D721Med (cell line): ENCODE measurements at regions not wholly inside any gene's neighbourhood (a gene's known extent, or its start where the extent isn't known, plus 50 kb on each side); places are given as distances from the start of the nearest gene placed in this dataset.
"Not testable (repeated sequence)": the region's sequence is repeated elsewhere in the genome, so short reads cannot be mapped to it uniquely, and the experiment has no call there.

Experiments
- DNase-seq: peaks from one replicate; pipeline ENCODE4 v3.0.0; 2011; ENCODE audit warnings: low spot score; ENCODE audit not compliant: insufficient read length
- FAIRE-seq: peaks from 2 replicates; lab custom pipeline; 2011; peaks lifted over from hg19 to GRCh38; lab: Jason Lieb, UNC
- TF ChIP-seq, protein P1 (sequence below): IDR thresholded peaks from 2 replicates; pipeline ENCODE4 v1.5.1; 2012; ENCODE audit warnings: mild to moderate bottlenecking, control low read depth; ENCODE audit not compliant: insufficient read depth; ENCODE audit errors: missing control alignments

- FAIRE-seq = no peak
- TF ChIP-seq, protein P1, sequence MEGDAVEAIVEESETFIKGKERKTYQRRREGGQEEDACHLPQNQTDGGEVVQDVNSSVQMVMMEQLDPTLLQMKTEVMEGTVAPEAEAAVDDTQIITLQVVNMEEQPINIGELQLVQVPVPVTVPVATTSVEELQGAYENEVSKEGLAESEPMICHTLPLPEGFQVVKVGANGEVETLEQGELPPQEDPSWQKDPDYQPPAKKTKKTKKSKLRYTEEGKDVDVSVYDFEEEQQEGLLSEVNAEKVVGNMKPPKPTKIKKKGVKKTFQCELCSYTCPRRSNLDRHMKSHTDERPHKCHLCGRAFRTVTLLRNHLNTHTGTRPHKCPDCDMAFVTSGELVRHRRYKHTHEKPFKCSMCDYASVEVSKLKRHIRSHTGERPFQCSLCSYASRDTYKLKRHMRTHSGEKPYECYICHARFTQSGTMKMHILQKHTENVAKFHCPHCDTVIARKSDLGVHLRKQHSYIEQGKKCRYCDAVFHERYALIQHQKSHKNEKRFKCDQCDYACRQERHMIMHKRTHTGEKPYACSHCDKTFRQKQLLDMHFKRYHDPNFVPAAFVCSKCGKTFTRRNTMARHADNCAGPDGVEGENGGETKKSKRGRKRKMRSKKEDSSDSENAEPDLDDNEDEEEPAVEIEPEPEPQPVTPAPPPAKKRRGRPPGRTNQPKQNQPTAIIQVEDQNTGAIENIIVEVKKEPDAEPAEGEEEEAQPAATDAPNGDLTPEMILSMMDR = no peak
- DNase-seq = no peak
Measured at GRCh38 chr16:80103463-80103862, 437.3 kb upstream of the DYNLRB2 start.

GRCh38 chr16:80100846-80101451, 439.8 kb upstream of the DYNLRB2 start:
- TF ChIP-seq, protein P1 = no peak
- FAIRE-seq = no peak
- no peak for DNase-seq

GRCh38 chr16:80100186-80100585, 440.6 kb upstream of the DYNLRB2 start:
- TF ChIP-seq, protein P1 = no peak
- FAIRE-seq (no peak), DNase-seq (no peak)

DNA sequence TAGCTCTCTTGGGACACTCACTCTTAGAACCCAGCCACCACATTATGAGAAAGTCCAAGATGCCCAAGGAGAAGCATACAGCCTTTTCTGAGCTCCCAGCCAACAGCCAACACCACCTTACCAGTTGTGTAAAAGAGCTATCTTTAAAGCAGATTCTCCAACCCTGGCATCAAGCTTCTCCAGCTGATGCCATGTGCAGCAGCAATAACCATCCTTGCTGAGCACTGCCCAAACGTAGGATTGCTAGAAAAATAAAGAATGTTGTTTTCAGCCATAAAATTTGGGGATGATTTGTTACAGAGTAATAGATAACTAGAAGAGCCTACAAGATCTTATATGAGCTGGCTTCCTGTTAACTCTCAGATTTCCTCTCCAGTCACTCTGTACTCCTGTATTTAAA, 443.7 kb upstream of the DYNLRB2 start:
- DNase-seq = no peak
- FAIRE-seq = no peak
- TF ChIP-seq, protein P1 = no peak

GRCh38 chr16:80092681-80093080, 448.1 kb upstream of the DYNLRB2 start:
- DNase-seq = no peak
- TF ChIP-seq, protein P1 = no peak
- FAIRE-seq = no peak

DNA sequence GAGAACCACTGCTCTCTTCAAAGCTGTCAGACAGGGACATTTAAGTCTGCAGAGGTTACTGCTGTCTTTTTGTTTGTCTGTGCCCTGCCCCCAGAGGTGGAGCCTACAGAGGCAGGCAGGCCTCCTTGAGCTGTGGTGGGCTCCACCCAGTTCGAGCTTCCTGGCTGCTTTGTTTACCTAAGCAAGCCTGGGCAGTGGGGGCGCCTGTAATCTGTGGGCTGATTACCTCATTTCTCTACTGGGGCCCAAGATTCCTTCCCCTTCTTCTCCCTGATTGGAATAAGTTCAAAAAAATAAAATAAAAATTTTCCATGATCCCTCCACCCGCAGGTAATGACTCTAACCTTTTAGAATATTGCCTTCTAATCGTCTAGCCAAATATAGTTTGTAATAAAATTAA, 449.3 kb upstream of the DYNLRB2 start:
- DNase-seq, FAIRE-seq: not testable (repeated sequence)

DNA sequence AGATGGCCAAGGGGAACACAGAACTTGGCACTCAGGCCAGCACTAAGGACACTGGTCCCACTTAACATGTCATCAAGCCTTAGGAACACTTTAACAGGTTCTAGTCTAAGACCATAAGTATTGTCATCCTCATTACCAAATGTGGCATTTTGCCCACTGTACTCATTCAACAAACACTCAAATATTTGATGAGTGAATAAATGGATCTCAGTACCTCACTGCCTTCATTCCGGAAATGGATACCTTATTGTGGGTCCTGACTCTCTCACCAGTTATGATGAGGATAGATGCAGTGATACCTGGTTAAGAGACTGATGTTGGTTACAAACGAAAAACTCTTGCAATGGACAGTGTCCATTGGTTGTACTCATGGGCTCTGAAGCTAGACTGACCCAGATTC, 455.2 kb upstream of the DYNLRB2 start:
- TF ChIP-seq, protein P1 = no peak
- DNase-seq (no peak), FAIRE-seq (no peak)

DNA sequence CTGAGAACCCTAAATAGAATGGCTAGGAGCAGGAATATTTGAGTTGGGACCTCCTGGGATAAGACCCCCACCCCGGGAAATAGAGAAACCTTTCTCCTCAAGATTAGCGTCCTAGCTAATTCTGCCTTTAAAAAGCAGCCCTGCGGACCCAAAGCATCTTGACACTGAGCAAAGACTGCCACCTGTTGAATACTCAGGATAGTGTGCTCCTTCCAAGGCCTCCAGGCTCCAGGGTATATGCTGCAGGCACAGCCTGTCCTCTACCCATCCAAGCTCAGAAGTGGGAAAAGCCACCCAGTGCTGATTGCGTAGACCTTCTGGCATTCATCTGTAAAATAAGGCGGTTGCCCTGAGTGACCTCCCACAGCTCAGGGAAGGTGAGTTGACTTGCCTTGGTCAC, 456.2 kb upstream of the DYNLRB2 start:
- TF ChIP-seq, protein P1 = no peak
- DNase-seq (no peak), FAIRE-seq (no peak)
